MCF 10A (cell line): ENCODE measurements at regions not wholly inside any gene's neighbourhood (a gene's known extent, or its start where the extent isn't known, plus 50 kb on each side); places are given as distances from the start of the nearest gene placed in this dataset.

Experiments
- BruUV-seq: library from RNA; stranded (reverse); fragments of 400-500 nt; replicated peaks from 2 replicates; lab custom pipeline; 2021; lab: Mats Ljungman, UMichigan
- CTCF ChIA-PET: fragments of 300-600 bp; sonication (Branson Sonifier 250); formaldehyde crosslinking; extraction: SDS; loops from one replicate; lab custom pipeline; 2021; ENCODE audit warnings: antibody characterized with exemption, inconsistent platforms; lab: Yijun Ruan, JAX
- POLR2A ChIA-PET: fragments of 300-600, 350-650 bp; sonication (Branson Sonifier 250); formaldehyde crosslinking; extraction: SDS; loops from one replicate; lab custom pipeline; 2020; ENCODE audit warnings: antibody characterized with exemption, inconsistent platforms; lab: Yijun Ruan, JAX
- DNase-seq: peaks from one replicate; pipeline ENCODE4 v3.0.0-alpha.2; 2018; ENCODE audit not compliant: unreplicated experiment
- H3K27ac Mint-ChIP-seq: one replicate; pipeline ENCODE4 v1.8.0; 2022; ENCODE audit warnings: mild to moderate bottlenecking, low read depth, mixed read lengths; ENCODE audit not compliant: unreplicated experiment
- H3K27me3 Mint-ChIP-seq: one replicate; pipeline ENCODE4 v1.8.0; 2022; ENCODE audit warnings: mixed read lengths; ENCODE audit not compliant: insufficient read depth, unreplicated experiment
- H3K36me3 Mint-ChIP-seq: one replicate; pipeline ENCODE4 v1.8.0; 2022; ENCODE audit warnings: mild to moderate bottlenecking, moderate library complexity, mixed read lengths; ENCODE audit not compliant: insufficient read depth, unreplicated experiment
- H3K4me1 Mint-ChIP-seq: one replicate; pipeline ENCODE4 v1.8.0; 2022; ENCODE audit warnings: mixed read lengths; ENCODE audit not compliant: insufficient read depth, unreplicated experiment
- H3K4me3 Mint-ChIP-seq: one replicate; pipeline ENCODE4 v1.8.0; 2022; ENCODE audit warnings: mild to moderate bottlenecking, moderate library complexity, mixed read lengths; ENCODE audit not compliant: unreplicated experiment
- H3K9me3 Mint-ChIP-seq: one replicate; pipeline ENCODE4 v1.8.0; 2022; ENCODE audit warnings: mixed read lengths; ENCODE audit not compliant: unreplicated experiment
- intact Hi-C: fragments of 100-400 bp; cut with micrococcal nuclease; formaldehyde crosslinking; loops from 2 replicates; pipeline ENCODE4 v1.14.1; 2022
- TF ChIP-seq, protein P1 (sequence below): fragments of 200-600 bp; IDR thresholded peaks from one replicate; pipeline ENCODE4 v1.8.0; 2022; ENCODE audit warnings: antibody characterized with exemption, mild to moderate bottlenecking; ENCODE audit not compliant: unreplicated experiment

DNA sequence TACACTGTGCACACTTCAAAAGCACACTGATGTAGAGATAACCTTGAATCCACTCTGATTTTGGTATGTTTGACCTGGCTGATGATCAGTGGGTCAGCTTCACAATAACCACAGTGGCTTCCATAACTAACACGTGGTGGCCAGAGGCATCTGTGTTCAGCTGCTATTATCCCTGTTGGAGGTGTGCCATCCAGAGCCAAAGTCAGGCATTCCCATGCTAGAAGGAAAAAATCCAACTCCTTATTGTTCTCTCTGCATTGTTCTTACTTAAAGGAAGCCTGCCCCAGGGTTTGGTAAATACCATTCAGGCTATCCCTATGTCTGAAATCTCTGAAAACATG, 127.3 kb upstream of the MON1B start:
- intact Hi-C loops: no loop called here
- CTCF ChIA-PET: no interaction called here

DNA sequence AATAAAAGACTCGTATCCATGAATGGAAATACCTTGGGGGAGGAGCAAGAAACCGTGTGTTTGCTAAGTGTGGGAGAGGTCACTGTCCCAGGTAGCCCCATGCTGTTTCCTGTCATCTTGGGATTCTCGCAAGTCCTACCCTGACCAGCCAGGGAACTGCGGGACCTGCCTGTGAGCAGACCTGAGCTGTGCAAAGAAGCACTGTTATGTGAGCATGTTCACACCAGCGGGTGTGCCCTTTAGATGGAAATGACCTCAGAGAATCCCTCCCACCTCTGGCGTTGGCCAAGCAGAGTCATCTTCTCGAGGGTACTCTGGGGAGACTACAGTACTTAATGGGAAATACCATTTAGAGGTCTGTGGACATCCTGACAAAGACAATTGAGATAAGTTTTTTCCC, 127.0 kb upstream of the MON1B start:
- no TSS peak for BruUV-seq
- intact Hi-C loops: no loop called here

More for the DNA sequence above, 127.3 kb upstream of the MON1B start:
- TF ChIP-seq, protein P1, sequence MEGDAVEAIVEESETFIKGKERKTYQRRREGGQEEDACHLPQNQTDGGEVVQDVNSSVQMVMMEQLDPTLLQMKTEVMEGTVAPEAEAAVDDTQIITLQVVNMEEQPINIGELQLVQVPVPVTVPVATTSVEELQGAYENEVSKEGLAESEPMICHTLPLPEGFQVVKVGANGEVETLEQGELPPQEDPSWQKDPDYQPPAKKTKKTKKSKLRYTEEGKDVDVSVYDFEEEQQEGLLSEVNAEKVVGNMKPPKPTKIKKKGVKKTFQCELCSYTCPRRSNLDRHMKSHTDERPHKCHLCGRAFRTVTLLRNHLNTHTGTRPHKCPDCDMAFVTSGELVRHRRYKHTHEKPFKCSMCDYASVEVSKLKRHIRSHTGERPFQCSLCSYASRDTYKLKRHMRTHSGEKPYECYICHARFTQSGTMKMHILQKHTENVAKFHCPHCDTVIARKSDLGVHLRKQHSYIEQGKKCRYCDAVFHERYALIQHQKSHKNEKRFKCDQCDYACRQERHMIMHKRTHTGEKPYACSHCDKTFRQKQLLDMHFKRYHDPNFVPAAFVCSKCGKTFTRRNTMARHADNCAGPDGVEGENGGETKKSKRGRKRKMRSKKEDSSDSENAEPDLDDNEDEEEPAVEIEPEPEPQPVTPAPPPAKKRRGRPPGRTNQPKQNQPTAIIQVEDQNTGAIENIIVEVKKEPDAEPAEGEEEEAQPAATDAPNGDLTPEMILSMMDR: no peak
- Mint-ChIP-seq H3K27ac (no peak overlapping the region), H3K4me1 (peaks cover 16% of the 10 kb centered on the region), H3K36me3 (no peaks in the 10 kb centered on the region), H3K9me3 (no peaks in the 10 kb centered on the region), H3K4me3 (no peak overlapping the region), H3K27me3 (no peaks in the 10 kb centered on the region)
- no peak for DNase-seq
- POLR2A ChIA-PET: no interaction called here
- no TSS peak for BruUV-seq

DNA sequence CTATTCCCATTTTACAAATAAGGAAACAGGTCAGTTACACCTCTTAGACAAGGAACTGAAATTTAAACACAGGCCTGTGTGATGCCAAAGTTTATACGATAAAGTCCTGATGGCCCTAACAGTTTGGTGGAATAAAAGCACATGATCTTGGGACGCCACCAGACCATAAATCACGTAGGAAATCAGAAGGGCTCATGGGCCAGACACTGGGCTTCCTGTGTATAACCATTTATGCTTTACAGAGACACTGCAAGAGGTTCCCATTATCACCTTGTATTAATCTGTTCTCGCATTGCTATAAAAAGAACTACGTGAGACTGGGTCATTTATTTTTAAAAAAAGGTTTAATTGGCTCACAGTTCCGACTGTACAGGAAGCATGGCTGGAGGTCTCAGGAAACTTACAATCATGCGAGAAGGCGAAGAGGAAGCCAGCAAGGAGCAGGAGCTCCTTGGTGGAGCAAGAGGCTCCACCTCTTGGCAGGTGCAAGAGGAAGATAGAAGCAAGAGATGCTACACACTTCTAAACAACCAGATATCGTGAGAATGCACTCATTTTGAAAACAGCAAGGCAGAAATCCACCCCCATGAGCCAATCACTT, 124.0 kb upstream of the MON1B start:
- TF ChIP-seq, protein P1: no peak
- CTCF ChIA-PET: interaction anchor here (0.7 kb wide), 1 partner anchor 105 kb away, joined by 3 read pairs; no protein-coding TSS in a partner anchor
- POLR2A ChIA-PET: interaction anchor here (1.2 kb wide), 1 partner anchor 9 kb away, joined by 3 read pairs; no protein-coding TSS in a partner anchor
- Mint-ChIP-seq H3K27me3 (no peaks in the 10 kb centered on the region), H3K9me3 (no peaks in the 10 kb centered on the region), H3K27ac (no peak overlapping the region), H3K36me3 (no peaks in the 10 kb centered on the region), H3K4me1 (peaks cover 4% of the 10 kb centered on the region), H3K4me3 (no peak overlapping the region)
- no TSS peak for BruUV-seq
- intact Hi-C loops: no loop called here
- no peak for DNase-seq

More for the DNA sequence above, 127.0 kb upstream of the MON1B start:
- Mint-ChIP-seq H3K4me1 (peaks cover 16% of the 10 kb centered on the region), H3K27ac (no peak overlapping the region), H3K36me3 (no peaks in the 10 kb centered on the region), H3K4me3 (no peak overlapping the region), H3K9me3 (no peaks in the 10 kb centered on the region), H3K27me3 (no peaks in the 10 kb centered on the region)
- no peak for DNase-seq
- TF ChIP-seq, protein P1: no peak
- POLR2A ChIA-PET: no interaction called here
- CTCF ChIA-PET: no interaction called here

DNA sequence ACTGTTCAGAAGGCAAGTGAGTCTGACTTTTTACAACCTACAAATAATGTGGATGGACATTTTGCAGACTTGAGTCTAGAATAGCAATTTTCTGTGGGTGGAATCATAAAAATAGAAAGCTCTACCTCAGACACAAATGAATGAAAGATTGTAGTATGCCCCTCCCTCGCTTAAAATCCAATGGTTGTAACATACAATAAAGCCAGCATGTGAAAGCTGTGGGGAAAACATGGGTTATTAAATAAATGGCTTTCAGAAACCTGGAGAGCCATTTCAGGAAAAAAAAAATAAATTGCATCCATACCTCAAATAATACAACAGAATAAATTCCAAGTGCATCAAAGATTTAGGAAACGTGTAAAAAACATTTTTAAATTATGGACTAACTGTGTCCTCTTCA, 123.1 kb upstream of the MON1B start:
- BruUV-seq: no TSS peak
- no peak overlapping the region for H3K27ac Mint-ChIP-seq
- H3K9me3 Mint-ChIP-seq: no peaks in the 10 kb centered on the region
- no peaks in the 10 kb centered on the region for H3K36me3 Mint-ChIP-seq
- TF ChIP-seq, protein P1: no peak
- DNase-seq: no peak
- peaks cover 4% of the 10 kb centered on the region for H3K4me1 Mint-ChIP-seq
- no peak overlapping the region for H3K4me3 Mint-ChIP-seq
- no peaks in the 10 kb centered on the region for H3K27me3 Mint-ChIP-seq
- POLR2A ChIA-PET: interaction anchor here (1.0 kb wide), 1 partner anchor 9 kb away, joined by 3 read pairs; no protein-coding TSS in a partner anchor
- intact Hi-C loops: no loop called here
- CTCF ChIA-PET: interaction anchor here (0.5 kb wide), 1 partner anchor 430 kb away, joined by 4 read pairs; no protein-coding TSS in a partner anchor
